C4-2B (cell line): ENCODE measurements at regions not wholly inside any gene's neighbourhood (a gene's known extent, or its start where the extent isn't known, plus 50 kb on each side); places are given as distances from the start of the nearest gene placed in this dataset.

Experiments
- ZFX ChIP-seq: fragments of 450-650 bp; IDR thresholded peaks from 2 replicates; pipeline ENCODE4 v1.6.1; 2017
- TF ChIP-seq, protein P1 (sequence below): fragments of 450-650 bp; conservative IDR thresholded peaks from 2 replicates; pipeline ENCODE4 v1.5.1; 2017; ENCODE audit warnings: mild to moderate bottlenecking

DNA sequence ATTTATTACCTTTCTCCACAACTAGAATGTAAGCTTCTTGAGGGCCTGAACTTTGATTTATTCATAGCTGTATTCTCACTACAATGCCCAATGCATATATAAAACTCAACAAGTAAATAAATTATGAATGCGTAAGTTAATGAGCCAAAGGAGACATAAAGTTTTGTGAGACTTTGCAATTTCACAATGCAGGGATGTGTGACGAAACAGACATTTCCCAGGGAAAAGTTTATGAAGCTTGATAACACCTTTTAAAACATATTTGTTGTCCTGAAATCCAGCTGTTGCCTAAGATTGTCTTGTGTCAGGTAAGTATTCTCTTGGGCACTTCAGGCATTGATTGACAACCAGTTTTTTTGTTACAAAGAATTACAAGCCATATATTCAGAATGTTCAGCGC is 800.1 kb downstream of the BRINP1 start:
- TF ChIP-seq, protein P1, sequence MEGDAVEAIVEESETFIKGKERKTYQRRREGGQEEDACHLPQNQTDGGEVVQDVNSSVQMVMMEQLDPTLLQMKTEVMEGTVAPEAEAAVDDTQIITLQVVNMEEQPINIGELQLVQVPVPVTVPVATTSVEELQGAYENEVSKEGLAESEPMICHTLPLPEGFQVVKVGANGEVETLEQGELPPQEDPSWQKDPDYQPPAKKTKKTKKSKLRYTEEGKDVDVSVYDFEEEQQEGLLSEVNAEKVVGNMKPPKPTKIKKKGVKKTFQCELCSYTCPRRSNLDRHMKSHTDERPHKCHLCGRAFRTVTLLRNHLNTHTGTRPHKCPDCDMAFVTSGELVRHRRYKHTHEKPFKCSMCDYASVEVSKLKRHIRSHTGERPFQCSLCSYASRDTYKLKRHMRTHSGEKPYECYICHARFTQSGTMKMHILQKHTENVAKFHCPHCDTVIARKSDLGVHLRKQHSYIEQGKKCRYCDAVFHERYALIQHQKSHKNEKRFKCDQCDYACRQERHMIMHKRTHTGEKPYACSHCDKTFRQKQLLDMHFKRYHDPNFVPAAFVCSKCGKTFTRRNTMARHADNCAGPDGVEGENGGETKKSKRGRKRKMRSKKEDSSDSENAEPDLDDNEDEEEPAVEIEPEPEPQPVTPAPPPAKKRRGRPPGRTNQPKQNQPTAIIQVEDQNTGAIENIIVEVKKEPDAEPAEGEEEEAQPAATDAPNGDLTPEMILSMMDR = no peak
- no peak for TF ChIP-seq ZFX
